ENCODE measurements at regions not wholly inside any gene's neighbourhood (a gene's known extent, or its start where the extent isn't known, plus 50 kb on each side); places are given as distances from the start of the nearest gene placed in this dataset.

GRCh38 chr16:48950184-48950583 is 331.5 kb downstream of the CBLN1 start:
- no peaks in the 10 kb centered on the region for H3K36me3 ChIP-seq (ENCODE audit: control insufficient read depth, insufficient read depth, low read length)
- ATAC-seq (no peak), DNase-seq (ENCODE audit: low read depth, low spot score) (no peak)
- no TSS peak for BruUV-seq (replicated peaks)
- intact Hi-C loops (cut with micrococcal nuclease; ENCODE audit: unreplicated experiment) (no loop called here), in situ Hi-C loops (cut with HindIII; ENCODE audit: low pct_unique_long_range_greater_than_20kb, low sequenced_read_pairs) (no loop called here)
- ChIA-PET CTCF (no interaction called here), POLR2A (interaction anchor here (0.7 kb wide), 1 partner anchor 403 kb away, joined by 3 read pairs; no protein-coding TSS in a partner anchor)
- H3K4me3 ChIP-seq (ENCODE audit: low read depth in 2 of 2, low read length in 2 of 2) = no peak overlapping the region
- H3K27me3 ChIP-seq (ENCODE audit: control insufficient read depth, insufficient read depth, low read length) = no peaks in the 10 kb centered on the region
- H3K4me1 ChIP-seq (ENCODE audit: control insufficient read depth, insufficient read depth, low read length) = no peaks in the 10 kb centered on the region
- H3K27ac ChIP-seq (ENCODE audit: low read length) = no peak overlapping the region
- H3K9me3 ChIP-seq (ENCODE audit: control insufficient read depth, insufficient read depth, low read depth, low read length) = no peaks in the 10 kb centered on the region
- no peak for TF ChIP-seq TCF7L2 (IDR thresholded peaks at IDR 0.05; ENCODE audit: low read depth, low read length)

GRCh38 chr16:48949636-48950035 is 332.0 kb downstream of the CBLN1 start:
- TF ChIP-seq REST (IDR thresholded peaks at IDR 0.05; ENCODE audit: insufficient read depth in 1 of 2, low read depth in 2 of 2, low read length in 1 of 2) = no peak
- H3K4me3 ChIP-seq (ENCODE audit: low read depth in 2 of 2, low read length in 2 of 2) = no peak overlapping the region
- ATAC-seq (no peak), DNase-seq (ENCODE audit: low read depth, low spot score) (no peak)
- ChIA-PET CTCF (no interaction called here), POLR2A (no interaction called here)
- no peaks in the 10 kb centered on the region for H3K36me3 ChIP-seq (ENCODE audit: control insufficient read depth, insufficient read depth, low read length)
- no peaks in the 10 kb centered on the region for H3K4me1 ChIP-seq (ENCODE audit: control insufficient read depth, insufficient read depth, low read length)
- no peaks in the 10 kb centered on the region for H3K9me3 ChIP-seq (ENCODE audit: control insufficient read depth, insufficient read depth, low read depth, low read length)
- in situ Hi-C loops (cut with HindIII; ENCODE audit: low pct_unique_long_range_greater_than_20kb, low sequenced_read_pairs) (no loop called here), intact Hi-C loops (cut with micrococcal nuclease; ENCODE audit: unreplicated experiment) (no loop called here)
- BruUV-seq (replicated peaks) = no TSS peak
- no peaks in the 10 kb centered on the region for H3K27me3 ChIP-seq (ENCODE audit: control insufficient read depth, insufficient read depth, low read length)
- no peak overlapping the region for H3K27ac ChIP-seq (ENCODE audit: low read length)

GRCh38 chr16:48948911-48949310 is 332.7 kb downstream of the CBLN1 start:
- Histone ChIP-seq H3K27ac (ENCODE audit: low read length) (no peak overlapping the region), H3K27me3 (ENCODE audit: control insufficient read depth, insufficient read depth, low read length) (no peaks in the 10 kb centered on the region), H3K9me3 (ENCODE audit: control insufficient read depth, insufficient read depth, low read depth, low read length) (no peaks in the 10 kb centered on the region), H3K4me1 (ENCODE audit: control insufficient read depth, insufficient read depth, low read length) (no peaks in the 10 kb centered on the region), H3K36me3 (ENCODE audit: control insufficient read depth, insufficient read depth, low read length) (no peaks in the 10 kb centered on the region), H3K4me3 (ENCODE audit: low read depth in 2 of 2, low read length in 2 of 2) (no peak overlapping the region)
- ATAC-seq (no peak), DNase-seq (ENCODE audit: low read depth, low spot score) (no peak)
- no TSS peak for BruUV-seq (replicated peaks)
- CTCF ChIA-PET = no interaction called here
- intact Hi-C loops (cut with micrococcal nuclease; ENCODE audit: unreplicated experiment) = no loop called here
- TF ChIP-seq TCF7L2 (IDR thresholded peaks at IDR 0.05; ENCODE audit: low read depth, low read length) (no peak), CTCF (IDR thresholded peaks at IDR 0.05) (no peak), POLR2AphosphoS5 (IDR thresholded peaks at IDR 0.05; ENCODE audit: low read depth, low read length) (no peak), SIN3A (IDR thresholded peaks at IDR 0.05; ENCODE audit: borderline replicate concordance, insufficient read depth, low read depth, low read length) (no peak), REST (IDR thresholded peaks at IDR 0.05; ENCODE audit: insufficient read depth in 1 of 2, low read depth in 2 of 2, low read length in 1 of 2) (no peak)
- in situ Hi-C loops (cut with HindIII; ENCODE audit: low pct_unique_long_range_greater_than_20kb, low sequenced_read_pairs) = no loop called here
- POLR2A ChIA-PET = no interaction called here

Measured in Panc1 (cell line).